Fibroblast of lung (primary cell): ENCODE measurements at regions not wholly inside any gene's neighbourhood (a gene's known extent, or its start where the extent isn't known, plus 50 kb on each side); places are given as distances from the start of the nearest gene placed in this dataset.
A peak's percentile ranks its signal among the peaks of the same experiment; 100 is the strongest.

Source experiments
- DNase-seq, 2 donors: peaks; one replicate each; pipeline versions ENCODE4 v3.0.0 to v3.0.0-alpha.2; 2010; ENCODE audit warnings: low read depth in 2 of 2
- H2AFZ ChIP-seq: 2 replicates; pipeline ENCODE4 v1.5.1; 2012; ENCODE audit warnings: low read length, control low read depth, inconsistent platforms
- H3K27ac ChIP-seq: 2 replicates; pipeline ENCODE4 v1.5.1; 2011; ENCODE audit warnings: low read length, control low read depth; ENCODE audit not compliant: insufficient read depth
- H3K27me3 ChIP-seq: 2 replicates; pipeline ENCODE4 v1.5.1; 2011; ENCODE audit warnings: mild to moderate bottlenecking, low read length; ENCODE audit not compliant: control insufficient read depth, insufficient read depth
- H3K36me3 ChIP-seq: 2 replicates; pipeline ENCODE4 v1.5.1; 2011; ENCODE audit warnings: low read length; ENCODE audit not compliant: control insufficient read depth, insufficient read depth
- H3K4me1 ChIP-seq: 2 replicates; pipeline ENCODE4 v1.5.1; 2011; ENCODE audit warnings: low read length; ENCODE audit not compliant: control insufficient read depth, insufficient read depth; ENCODE audit errors: extremely low read depth
- H3K4me2 ChIP-seq: 2 replicates; pipeline ENCODE4 v1.5.1; 2011; ENCODE audit warnings: low read length, control low read depth; ENCODE audit not compliant: insufficient read depth; ENCODE audit errors: extremely low read depth
- H3K4me3 ChIP-seq, 4 experiments: fragments of 200-600 bp in 1 of 4; sonication (generic) in 1 of 4; replicated peaks in 1 of 4; 2 replicates each; pipeline ENCODE4 v1.5.1; 2011 to 2016; ENCODE audit warnings: low read length in 4 of 4, low read depth in 3 of 4, mild to moderate bottlenecking in 3 of 4, control low read depth in 2 of 4, inconsistent platforms in 1 of 4, mixed read lengths in 1 of 4; ENCODE audit not compliant: insufficient read depth in 1 of 4; ENCODE audit errors: control extremely low read depth in 1 of 4
- H3K79me2 ChIP-seq: 2 replicates; pipeline ENCODE4 v1.5.1; 2012; ENCODE audit warnings: mild to moderate bottlenecking, low read length, inconsistent platforms; ENCODE audit not compliant: control insufficient read depth, insufficient read depth
- H3K9ac ChIP-seq: 2 replicates; pipeline ENCODE4 v1.5.1; 2011; ENCODE audit warnings: mild to moderate bottlenecking, low read length, control low read depth; ENCODE audit not compliant: insufficient read depth
- H3K9me3 ChIP-seq: 2 replicates; pipeline ENCODE4 v1.5.1; 2012; ENCODE audit warnings: low read depth, low read length; ENCODE audit not compliant: control insufficient read depth, insufficient read depth
- H4K20me1 ChIP-seq: 2 replicates; pipeline ENCODE4 v1.5.1; 2011; ENCODE audit warnings: low read length; ENCODE audit not compliant: control insufficient read depth, insufficient read depth; ENCODE audit errors: extremely low read depth
- EZH2 ChIP-seq: IDR thresholded peaks from 2 replicates; pipeline ENCODE4 v1.5.1; 2012; ENCODE audit warnings: low read length, control low read depth, mild to moderate bottlenecking; ENCODE audit errors: missing control alignments
- TF ChIP-seq, protein P1 (sequence below), 2 donors: IDR thresholded peaks in 1 of 2; conservative IDR thresholded peaks in 1 of 2; 1 replicate in 1 of 2; 2 replicates in 1 of 2; pipeline ENCODE4 v1.5.1; 2011 to 2012; ENCODE audit warnings: low read length in 2 of 2, control low read depth in 1 of 2, inconsistent platforms in 1 of 2, low read depth in 1 of 2, mild to moderate bottlenecking in 1 of 2

GRCh38 chr7:23907012-23907411 lies 197.0 kb downstream of the STK31 start:
- no peaks in the 10 kb centered on the region for H3K27me3 ChIP-seq
- no peaks in the 10 kb centered on the region for H3K4me1 ChIP-seq
- H3K9ac ChIP-seq, result no peak overlapping the region
- H3K27ac ChIP-seq, result no peak overlapping the region
- H3K79me2 ChIP-seq, result no peaks in the 10 kb centered on the region
- H3K4me3 ChIP-seq, result no peak overlapping the region
- no peaks in the 10 kb centered on the region for H4K20me1 ChIP-seq
- no peak overlapping the region for H3K4me2 ChIP-seq
- no peak overlapping the region for H2AFZ ChIP-seq
- peak in 1 of 2 donors; percentile 14 for DNase-seq
- no peaks in the 10 kb centered on the region for H3K36me3 ChIP-seq
- no peaks in the 10 kb centered on the region for H3K9me3 ChIP-seq
- TF ChIP-seq, protein P1, sequence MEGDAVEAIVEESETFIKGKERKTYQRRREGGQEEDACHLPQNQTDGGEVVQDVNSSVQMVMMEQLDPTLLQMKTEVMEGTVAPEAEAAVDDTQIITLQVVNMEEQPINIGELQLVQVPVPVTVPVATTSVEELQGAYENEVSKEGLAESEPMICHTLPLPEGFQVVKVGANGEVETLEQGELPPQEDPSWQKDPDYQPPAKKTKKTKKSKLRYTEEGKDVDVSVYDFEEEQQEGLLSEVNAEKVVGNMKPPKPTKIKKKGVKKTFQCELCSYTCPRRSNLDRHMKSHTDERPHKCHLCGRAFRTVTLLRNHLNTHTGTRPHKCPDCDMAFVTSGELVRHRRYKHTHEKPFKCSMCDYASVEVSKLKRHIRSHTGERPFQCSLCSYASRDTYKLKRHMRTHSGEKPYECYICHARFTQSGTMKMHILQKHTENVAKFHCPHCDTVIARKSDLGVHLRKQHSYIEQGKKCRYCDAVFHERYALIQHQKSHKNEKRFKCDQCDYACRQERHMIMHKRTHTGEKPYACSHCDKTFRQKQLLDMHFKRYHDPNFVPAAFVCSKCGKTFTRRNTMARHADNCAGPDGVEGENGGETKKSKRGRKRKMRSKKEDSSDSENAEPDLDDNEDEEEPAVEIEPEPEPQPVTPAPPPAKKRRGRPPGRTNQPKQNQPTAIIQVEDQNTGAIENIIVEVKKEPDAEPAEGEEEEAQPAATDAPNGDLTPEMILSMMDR (conservative IDR thresholded peaks at IDR 0.05 in 1 of 2, IDR thresholded peaks at IDR 0.05 in 1 of 2; ENCODE audit: low read depth in 1 of 2, low read length in 2 of 2), result no peak
- TF ChIP-seq EZH2, result no peak

DNA sequence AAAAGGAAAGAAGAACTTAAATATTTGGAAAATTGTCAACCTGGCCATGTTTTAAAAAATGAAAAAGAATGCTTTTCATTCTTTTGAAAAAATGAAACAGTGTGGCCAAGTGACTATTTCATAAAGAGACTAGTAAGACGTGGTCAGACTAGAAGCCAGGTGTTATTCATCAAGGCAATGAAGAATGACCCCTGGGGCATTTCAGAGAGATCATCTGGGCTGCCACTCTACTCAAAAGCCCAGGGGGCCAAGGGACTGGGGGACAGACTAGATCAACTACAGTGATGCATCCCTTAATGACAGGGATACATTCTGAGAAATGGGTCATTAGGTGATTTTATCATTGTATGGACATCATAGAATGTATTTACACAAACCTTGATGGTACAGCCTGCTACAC lies 199.4 kb downstream of the STK31 start:
- Histone ChIP-seq H3K4me2 (no peak overlapping the region), H3K79me2 (no peaks in the 10 kb centered on the region), H3K4me1 (no peaks in the 10 kb centered on the region), H4K20me1 (no peaks in the 10 kb centered on the region), H3K4me3 (no peak overlapping the region), H3K27ac (no peak overlapping the region), H2AFZ (no peak overlapping the region), H3K27me3 (no peaks in the 10 kb centered on the region), H3K9ac (no peak overlapping the region), H3K36me3 (no peaks in the 10 kb centered on the region), H3K9me3 (no peaks in the 10 kb centered on the region)
- TF ChIP-seq, protein P1 (conservative IDR thresholded peaks at IDR 0.05 in 1 of 2, IDR thresholded peaks at IDR 0.05 in 1 of 2; ENCODE audit: low read depth in 1 of 2, low read length in 2 of 2), result no peak
- no peak for TF ChIP-seq EZH2
- DNase-seq, result no peak

DNA sequence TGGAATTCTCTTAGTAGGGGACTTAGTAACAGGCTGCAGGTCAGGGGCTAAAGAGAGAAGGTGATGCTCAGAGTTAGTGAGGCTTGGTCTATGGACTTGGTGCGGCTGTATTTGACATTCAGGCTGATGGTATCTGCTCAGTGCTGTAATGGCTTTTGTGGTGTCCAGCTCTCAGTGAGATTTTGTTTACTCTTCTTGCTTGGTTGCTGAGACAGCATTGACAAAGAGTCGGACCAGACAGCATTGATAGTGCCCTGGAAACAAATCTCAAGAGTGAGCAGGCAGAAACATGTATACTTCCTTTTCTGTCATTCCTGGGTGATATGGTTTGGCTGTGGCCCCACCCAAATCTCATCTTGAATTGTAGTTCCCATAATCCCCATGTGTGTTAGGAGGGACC lies 202.0 kb downstream of the STK31 start:
- H3K4me1 ChIP-seq, result no peaks in the 10 kb centered on the region
- H3K4me2 ChIP-seq, result no peak overlapping the region
- TF ChIP-seq, protein P1 (conservative IDR thresholded peaks at IDR 0.05 in 1 of 2, IDR thresholded peaks at IDR 0.05 in 1 of 2; ENCODE audit: low read depth in 1 of 2, low read length in 2 of 2), result no peak
- no peak for TF ChIP-seq EZH2
- no peaks in the 10 kb centered on the region for H3K9me3 ChIP-seq
- no peak for DNase-seq
- H3K4me3 ChIP-seq, result no peak overlapping the region
- no peak overlapping the region for H2AFZ ChIP-seq
- no peaks in the 10 kb centered on the region for H3K27me3 ChIP-seq
- no peak overlapping the region for H3K9ac ChIP-seq
- H3K36me3 ChIP-seq, result no peaks in the 10 kb centered on the region
- no peaks in the 10 kb centered on the region for H3K79me2 ChIP-seq
- no peaks in the 10 kb centered on the region for H4K20me1 ChIP-seq
- no peak overlapping the region for H3K27ac ChIP-seq
